BE2C (cell line): ENCODE measurements at regions not wholly inside any gene's neighbourhood (a gene's known extent, or its start where the extent isn't known, plus 50 kb on each side); places are given as distances from the start of the nearest gene placed in this dataset.

Experiments
- DNase-seq: peaks from one replicate; pipeline ENCODE4 v3.0.0-alpha.2; 2020
- H3K27me3 ChIP-seq: fragments of 250-450 bp; sonication (Bioruptor Pico); 2 replicates; pipeline ENCODE4 v1.5.1; 2020; ENCODE audit warnings: mild to moderate bottlenecking
- H3K36me3 ChIP-seq: fragments of 250-450 bp; sonication (Bioruptor Pico); 2 replicates; pipeline ENCODE4 v1.5.1; 2020; ENCODE audit warnings: mild to moderate bottlenecking
- H3K4me1 ChIP-seq: fragments of 250-450 bp; sonication (Bioruptor Pico); 2 replicates; pipeline ENCODE4 v1.5.1; 2020
- H3K4me3 ChIP-seq: 2 replicates; pipeline ENCODE4 v1.5.1; 2011; ENCODE audit warnings: low read depth, low read length
- H3K9me3 ChIP-seq: fragments of 250-450 bp; sonication (Bioruptor Pico); 2 replicates; pipeline ENCODE4 v1.5.1; 2020
- TF ChIP-seq, protein P1 (sequence below): IDR thresholded peaks from 2 replicates; pipeline ENCODE4 v1.5.1; 2012; ENCODE audit warnings: mild to moderate bottlenecking, low read depth, low read length

DNA sequence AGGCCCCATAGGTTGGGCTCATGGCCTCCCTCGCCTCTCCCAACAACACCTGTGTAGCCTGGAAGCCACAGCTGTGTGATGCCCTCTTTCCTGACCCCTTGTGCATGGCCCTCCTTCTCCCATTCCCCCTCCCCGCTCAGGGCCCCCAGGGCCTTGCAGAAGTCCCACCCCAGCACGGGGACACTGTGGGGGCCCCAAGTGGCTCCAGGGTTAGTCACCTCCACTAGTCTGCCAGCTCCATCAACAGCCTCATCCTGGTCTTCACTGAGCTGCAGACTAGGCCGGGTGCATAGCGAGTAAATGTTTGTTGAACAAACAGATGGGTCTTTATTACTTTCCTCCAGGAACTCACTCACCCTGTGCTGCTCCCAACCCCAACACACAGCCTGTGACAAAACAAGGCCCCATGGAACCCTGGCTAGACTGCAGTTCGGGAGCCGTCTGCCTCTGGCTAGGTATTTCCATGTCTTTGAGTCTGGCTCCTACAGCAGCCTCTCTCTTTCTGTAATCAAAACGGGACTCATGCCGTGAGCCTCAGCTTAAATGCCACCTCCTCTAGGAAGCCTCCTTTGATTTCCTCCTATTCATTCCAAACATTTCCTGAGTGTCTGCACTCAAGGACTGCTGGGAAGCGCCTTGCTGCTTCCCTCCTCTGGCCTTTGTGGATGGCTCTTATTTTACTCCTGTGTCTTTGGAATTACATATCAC, 109.9 kb upstream of the ID2 start:
- no peak for DNase-seq
- H3K36me3 ChIP-seq, result no peaks in the 10 kb centered on the region
- H3K9me3 ChIP-seq, result no peaks in the 10 kb centered on the region
- no peaks in the 10 kb centered on the region for H3K27me3 ChIP-seq
- H3K4me3 ChIP-seq, result no peak overlapping the region
- H3K4me1 ChIP-seq, result no peaks in the 10 kb centered on the region; the same call in 1 of the 2 replicates
- TF ChIP-seq, protein P1, sequence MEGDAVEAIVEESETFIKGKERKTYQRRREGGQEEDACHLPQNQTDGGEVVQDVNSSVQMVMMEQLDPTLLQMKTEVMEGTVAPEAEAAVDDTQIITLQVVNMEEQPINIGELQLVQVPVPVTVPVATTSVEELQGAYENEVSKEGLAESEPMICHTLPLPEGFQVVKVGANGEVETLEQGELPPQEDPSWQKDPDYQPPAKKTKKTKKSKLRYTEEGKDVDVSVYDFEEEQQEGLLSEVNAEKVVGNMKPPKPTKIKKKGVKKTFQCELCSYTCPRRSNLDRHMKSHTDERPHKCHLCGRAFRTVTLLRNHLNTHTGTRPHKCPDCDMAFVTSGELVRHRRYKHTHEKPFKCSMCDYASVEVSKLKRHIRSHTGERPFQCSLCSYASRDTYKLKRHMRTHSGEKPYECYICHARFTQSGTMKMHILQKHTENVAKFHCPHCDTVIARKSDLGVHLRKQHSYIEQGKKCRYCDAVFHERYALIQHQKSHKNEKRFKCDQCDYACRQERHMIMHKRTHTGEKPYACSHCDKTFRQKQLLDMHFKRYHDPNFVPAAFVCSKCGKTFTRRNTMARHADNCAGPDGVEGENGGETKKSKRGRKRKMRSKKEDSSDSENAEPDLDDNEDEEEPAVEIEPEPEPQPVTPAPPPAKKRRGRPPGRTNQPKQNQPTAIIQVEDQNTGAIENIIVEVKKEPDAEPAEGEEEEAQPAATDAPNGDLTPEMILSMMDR, result no peak

DNA sequence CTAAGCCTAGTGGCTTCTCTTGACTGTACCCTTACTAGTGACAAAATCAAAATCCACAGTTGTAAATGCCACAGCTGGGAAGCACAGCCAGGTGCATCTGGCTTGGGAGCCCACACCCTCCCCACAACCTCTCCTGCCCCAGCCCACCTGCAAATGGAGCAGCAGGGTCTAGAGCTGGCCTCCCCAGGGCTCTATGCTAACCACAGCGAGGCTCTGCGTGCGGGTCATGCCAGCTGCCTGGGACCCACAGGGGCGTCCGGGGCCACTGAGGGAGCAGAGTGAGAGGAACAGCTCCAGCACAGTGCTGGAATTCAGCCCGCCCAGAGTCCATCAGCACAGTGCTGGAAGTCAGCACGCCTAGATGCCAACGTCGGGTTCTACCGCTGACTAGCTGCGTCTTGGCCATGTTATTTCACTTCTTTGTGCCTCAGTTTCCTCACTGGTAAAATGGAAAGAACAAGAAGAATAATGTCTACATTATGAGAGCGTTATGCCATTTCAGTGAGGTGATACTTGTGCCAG, 109.1 kb upstream of the ID2 start:
- no peaks in the 10 kb centered on the region; the same call in 1 of the 2 replicates for H3K4me1 ChIP-seq
- TF ChIP-seq, protein P1, result no peak

DNA sequence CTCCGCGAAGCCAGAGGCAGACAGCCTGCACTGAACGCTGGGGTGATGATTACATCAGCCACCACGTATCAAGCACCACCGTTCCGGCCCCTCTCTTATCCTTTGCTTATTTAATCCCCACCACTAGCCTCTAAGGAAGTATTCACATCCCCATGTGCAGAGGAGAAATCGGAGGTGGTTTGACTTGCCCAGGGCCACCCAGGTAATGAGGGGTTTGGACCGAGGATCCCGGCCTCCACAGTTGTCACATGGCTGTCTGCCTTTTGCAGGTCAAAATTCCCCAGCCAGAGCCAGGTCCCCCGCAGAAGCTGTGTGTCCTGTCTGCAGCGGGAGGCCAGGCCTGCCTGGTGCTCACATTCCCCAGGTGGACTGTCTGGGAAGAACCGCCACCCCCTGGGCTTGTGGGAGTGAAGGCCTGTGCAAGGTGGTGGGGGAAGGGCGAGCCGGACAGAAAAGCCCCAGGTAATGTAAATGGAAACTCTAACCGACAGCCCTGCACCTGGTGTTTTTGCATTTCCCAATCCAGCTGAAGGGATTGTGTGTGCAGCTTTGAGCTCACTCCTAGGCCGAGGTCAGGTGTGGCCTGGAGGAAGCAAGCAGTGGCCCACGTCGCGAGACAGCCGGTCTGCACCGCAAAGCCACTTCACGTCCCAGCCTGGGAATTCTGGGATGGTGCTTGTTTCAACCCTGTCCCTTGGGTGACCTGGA, 108.5 kb upstream of the ID2 start:
- no peak for DNase-seq
- Histone ChIP-seq H3K4me3 (no peak overlapping the region), H3K27me3 (no peaks in the 10 kb centered on the region)

More for the DNA sequence above, 109.1 kb upstream of the ID2 start:
- no peaks in the 10 kb centered on the region for H3K27me3 ChIP-seq
- no peak overlapping the region for H3K4me3 ChIP-seq
- DNase-seq, result no peak
- no peaks in the 10 kb centered on the region for H3K9me3 ChIP-seq
- no peaks in the 10 kb centered on the region for H3K36me3 ChIP-seq

DNA sequence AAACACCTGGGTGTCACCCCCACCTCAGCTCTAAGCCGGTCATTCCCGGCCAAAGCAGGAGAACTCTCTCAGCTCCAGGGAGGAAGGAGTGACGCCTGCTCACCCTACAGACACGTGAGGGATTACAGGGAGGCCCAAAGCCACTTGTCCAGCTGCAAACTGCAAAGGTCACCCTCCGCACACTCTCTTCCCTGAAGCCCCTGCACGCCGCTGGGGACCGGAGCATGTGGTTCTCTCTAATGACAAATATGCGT, 108.0 kb upstream of the ID2 start:
- TF ChIP-seq, protein P1, result no peak
- Histone ChIP-seq H3K9me3 (no peaks in the 10 kb centered on the region), H3K27me3 (no peaks in the 10 kb centered on the region), H3K4me1 (no peaks in the 10 kb centered on the region; the same call in 1 of the 2 replicates), H3K36me3 (no peaks in the 10 kb centered on the region), H3K4me3 (no peak overlapping the region)
- no peak for DNase-seq

More for the DNA sequence above, 108.5 kb upstream of the ID2 start:
- no peaks in the 10 kb centered on the region; the same call in 1 of the 2 replicates for H3K4me1 ChIP-seq
- no peaks in the 10 kb centered on the region for H3K9me3 ChIP-seq
- no peaks in the 10 kb centered on the region for H3K36me3 ChIP-seq
- TF ChIP-seq, protein P1, result no peak

DNA sequence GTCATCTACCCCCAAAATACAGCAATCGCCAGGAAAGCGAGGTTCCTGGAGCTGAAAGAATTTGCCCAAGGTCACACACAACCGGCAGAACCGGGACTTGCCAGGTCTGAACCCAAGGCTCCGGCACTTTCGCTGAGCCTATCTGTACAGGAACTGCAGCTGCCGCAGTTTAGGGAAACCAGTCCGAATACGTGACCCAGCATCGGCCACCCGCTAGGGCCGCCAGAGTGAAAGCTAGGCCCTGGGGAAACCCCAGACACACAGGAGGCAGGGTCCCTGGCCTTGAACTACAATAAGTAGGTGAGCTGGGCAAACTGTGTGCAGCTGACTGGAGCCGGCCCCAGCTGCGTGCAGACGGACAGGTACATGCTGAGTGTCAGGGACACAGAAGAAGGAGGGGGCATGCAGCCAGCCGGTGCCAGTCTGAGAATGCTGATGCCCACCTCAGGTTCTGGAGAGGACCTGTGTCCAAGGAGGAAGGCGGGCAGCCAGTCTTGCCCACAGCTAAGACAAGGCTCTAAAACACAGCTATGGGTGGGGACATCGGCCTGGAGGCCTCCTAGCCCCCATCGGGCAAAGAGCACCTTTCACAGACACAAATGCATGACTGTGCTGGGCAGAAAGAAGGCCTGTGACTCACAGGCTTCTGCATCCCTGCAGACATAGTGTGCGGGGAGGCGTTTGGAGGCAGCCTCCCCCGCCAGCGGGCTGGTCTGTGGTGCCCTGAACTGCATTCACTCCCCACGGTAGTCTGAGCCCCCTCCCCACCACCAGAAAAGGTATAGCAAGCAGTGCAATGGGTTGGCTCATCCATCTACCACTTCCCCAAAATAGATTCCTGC, 107.4 kb upstream of the ID2 start:
- Histone ChIP-seq H3K4me3 (no peak overlapping the region), H3K9me3 (no peaks in the 10 kb centered on the region), H3K27me3 (no peaks in the 10 kb centered on the region), H3K36me3 (no peaks in the 10 kb centered on the region), H3K4me1 (no peaks in the 10 kb centered on the region; the same call in 1 of the 2 replicates)
- TF ChIP-seq, protein P1, result no peak
- DNase-seq, result no peak
